ENCODE measurements at regions not wholly inside any gene's neighbourhood (a gene's known extent, or its start where the extent isn't known, plus 50 kb on each side); places are given as distances from the start of the nearest gene placed in this dataset.

DNA sequence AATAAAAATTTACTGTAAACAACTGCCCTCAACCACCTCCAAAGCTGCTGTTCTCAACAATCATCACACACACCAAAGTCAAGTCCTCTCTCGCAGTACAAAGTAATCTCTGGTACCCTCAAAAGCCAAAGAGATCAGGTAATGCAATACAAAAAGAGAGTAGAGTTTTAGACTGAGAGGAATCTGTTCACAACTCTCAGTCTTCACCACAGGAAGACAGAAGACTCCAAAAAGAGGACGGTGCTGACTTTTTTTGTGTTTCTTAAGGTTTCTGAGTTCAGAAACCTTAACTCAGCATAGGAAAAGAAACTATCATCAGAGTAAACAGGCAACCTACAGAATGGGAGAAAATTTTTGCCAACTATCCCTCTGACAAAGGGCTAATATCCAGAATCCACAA, 1072.3 kb upstream of the DIAPH2 start:
- TF ChIP-seq CREB5 (CRISPR knock-in tag; IDR thresholded peaks at IDR 0.05; ENCODE audit: low read depth) (no peak), ZNF8 (CRISPR knock-in tag; IDR thresholded peaks at IDR 0.05) (no peak), ZFP3 (CRISPR knock-in tag; IDR thresholded peaks at IDR 0.05) (no peak), ISL1 (CRISPR knock-in tag; IDR thresholded peaks at IDR 0.05) (no peak), ARNTL (CRISPR knock-in tag; IDR thresholded peaks at IDR 0.05; ENCODE audit: borderline replicate concordance, low read depth) (no peak), PATZ1 (CRISPR knock-in tag; IDR thresholded peaks at IDR 0.05; ENCODE audit: borderline replicate concordance) (no peak)
- TF ChIP-seq, protein P1, sequence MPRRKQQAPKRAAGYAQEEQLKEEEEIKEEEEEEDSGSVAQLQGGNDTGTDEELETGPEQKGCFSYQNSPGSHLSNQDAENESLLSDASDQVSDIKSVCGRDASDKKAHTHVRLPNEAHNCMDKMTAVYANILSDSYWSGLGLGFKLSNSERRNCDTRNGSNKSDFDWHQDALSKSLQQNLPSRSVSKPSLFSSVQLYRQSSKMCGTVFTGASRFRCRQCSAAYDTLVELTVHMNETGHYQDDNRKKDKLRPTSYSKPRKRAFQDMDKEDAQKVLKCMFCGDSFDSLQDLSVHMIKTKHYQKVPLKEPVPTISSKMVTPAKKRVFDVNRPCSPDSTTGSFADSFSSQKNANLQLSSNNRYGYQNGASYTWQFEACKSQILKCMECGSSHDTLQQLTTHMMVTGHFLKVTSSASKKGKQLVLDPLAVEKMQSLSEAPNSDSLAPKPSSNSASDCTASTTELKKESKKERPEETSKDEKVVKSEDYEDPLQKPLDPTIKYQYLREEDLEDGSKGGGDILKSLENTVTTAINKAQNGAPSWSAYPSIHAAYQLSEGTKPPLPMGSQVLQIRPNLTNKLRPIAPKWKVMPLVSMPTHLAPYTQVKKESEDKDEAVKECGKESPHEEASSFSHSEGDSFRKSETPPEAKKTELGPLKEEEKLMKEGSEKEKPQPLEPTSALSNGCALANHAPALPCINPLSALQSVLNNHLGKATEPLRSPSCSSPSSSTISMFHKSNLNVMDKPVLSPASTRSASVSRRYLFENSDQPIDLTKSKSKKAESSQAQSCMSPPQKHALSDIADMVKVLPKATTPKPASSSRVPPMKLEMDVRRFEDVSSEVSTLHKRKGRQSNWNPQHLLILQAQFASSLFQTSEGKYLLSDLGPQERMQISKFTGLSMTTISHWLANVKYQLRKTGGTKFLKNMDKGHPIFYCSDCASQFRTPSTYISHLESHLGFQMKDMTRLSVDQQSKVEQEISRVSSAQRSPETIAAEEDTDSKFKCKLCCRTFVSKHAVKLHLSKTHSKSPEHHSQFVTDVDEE (CRISPR knock-in tag; IDR thresholded peaks at IDR 0.05) = no peak

All from SK-N-SH treated with all-trans-retinoic acid at 6 μM for 48 hours (cell line).